ENCODE measurements at regions not wholly inside any gene's neighbourhood (a gene's known extent, or its start where the extent isn't known, plus 50 kb on each side); places are given as distances from the start of the nearest gene placed in this dataset.

DNA sequence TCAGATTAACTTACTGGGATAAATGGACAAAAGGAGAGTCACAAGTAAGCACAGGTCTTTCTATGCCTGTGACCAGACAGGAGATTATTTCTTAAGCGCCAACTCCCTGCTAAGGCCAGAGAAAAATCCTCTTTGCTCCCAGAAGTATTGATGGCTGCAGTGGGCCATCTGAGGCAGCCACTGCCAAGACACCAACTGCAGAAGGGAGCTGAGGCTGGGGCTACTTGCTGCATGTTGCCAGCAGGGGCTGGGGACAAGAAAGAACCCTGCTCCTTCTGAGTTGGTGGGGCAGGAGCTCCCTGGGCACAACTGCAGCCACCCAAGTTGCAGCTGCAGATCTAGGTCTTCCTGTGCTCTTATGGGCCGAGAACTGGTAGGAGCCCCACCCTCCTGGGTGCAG, 1075.3 kb downstream of the PCDH18 start:
- DNase-seq (ENCODE audit: low read depth in 2 of 3, low spot score in 2 of 3): no peak

- no peak for DNase-seq (ENCODE audit: low read depth in 2 of 3, low spot score in 2 of 3)
These were observed 1089.3 kb downstream of the PCDH18 start for GRCh38 chr4:136443006-136443405.

- DNase-seq (ENCODE audit: low read depth in 2 of 3, low spot score in 2 of 3): no peak
These were observed 1089.8 kb downstream of the PCDH18 start for GRCh38 chr4:136442447-136442846.

DNA sequence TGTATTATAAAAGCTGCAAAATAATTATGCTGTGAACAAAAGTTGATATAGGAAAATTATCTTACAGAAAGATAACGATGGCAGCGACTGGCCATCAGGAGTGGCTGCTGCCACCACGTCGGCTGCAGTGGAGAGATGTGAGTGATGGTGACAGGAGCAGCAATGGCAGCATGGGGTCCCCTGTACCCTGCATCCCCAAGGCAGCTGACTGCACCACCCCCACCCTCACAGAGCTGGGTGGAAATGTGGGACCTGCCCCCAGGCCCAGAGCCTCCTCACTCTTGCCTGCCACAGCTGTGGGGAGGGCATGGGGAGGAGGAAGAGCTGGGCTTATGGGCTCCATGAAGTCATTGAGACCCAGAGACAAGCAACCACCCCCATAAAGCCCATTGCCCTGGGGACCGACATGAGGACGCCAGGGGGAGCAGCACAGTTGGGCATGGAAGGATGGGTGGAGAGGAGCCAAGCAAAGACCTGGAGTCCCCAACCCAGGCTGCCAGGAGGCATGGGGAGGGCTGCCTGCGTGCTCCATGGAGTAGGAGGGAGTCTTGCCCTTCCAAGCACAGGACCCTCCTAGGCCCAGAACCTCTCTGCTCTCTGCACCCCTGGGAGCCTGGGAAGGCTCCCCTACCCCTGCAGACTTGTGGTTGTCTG, 1090.5 kb downstream of the PCDH18 start:
- no peak for DNase-seq (ENCODE audit: low read depth in 2 of 3, low spot score in 2 of 3)

- DNase-seq (ENCODE audit: low read depth in 2 of 3, low spot score in 2 of 3): no peak
These were observed 1093.6 kb downstream of the PCDH18 start for GRCh38 chr4:136438645-136439044.

GRCh38 chr4:136424052-136424451, 1108.2 kb downstream of the PCDH18 start:
- DNase-seq (ENCODE audit: low read depth in 2 of 3, low spot score in 2 of 3): no peak

GRCh38 chr4:136414981-136415380, 1117.3 kb downstream of the PCDH18 start:
- no peak for DNase-seq (ENCODE audit: low read depth in 2 of 3, low spot score in 2 of 3)

DNA sequence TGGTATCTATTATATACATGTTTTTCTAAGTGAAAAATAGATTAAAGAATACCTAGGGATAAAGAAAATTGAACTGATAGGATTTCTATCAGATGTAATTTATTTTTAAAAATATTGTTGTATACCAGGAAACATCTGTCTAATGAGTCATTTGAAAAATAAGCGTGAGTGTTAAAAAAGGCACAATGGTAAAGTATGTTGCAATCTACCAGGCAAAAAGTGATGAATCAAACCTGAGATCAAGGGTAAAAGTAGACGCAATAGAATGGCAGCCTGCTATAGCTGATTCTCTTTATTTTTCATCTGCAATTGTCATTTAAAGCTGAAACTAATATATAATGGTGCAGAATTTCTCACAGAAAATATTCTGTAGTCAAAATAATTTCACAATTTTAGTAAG, 1119.6 kb downstream of the PCDH18 start:
- no peak for DNase-seq (ENCODE audit: low read depth in 2 of 3, low spot score in 2 of 3)

DNA sequence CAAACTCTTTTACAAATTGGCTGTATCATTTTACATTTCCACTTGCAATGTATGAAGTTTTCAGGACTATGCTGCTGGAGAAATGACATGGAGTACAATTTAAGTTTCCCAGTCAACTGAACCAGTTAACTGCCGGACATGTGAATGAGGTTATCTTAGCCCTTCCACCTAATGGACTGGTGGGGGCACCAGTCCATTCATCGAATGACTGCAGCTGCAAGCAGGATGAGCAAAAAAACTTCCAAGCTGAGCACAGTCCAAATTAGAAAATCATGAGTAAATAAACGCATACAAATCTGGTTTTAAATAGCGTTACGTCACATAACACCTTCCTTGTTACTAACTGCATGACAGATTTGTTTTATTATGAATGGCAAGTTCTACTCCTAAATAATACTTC, 1131.5 kb downstream of the PCDH18 start:
- no peak for DNase-seq (ENCODE audit: low read depth in 2 of 3, low spot score in 2 of 3)

DNA sequence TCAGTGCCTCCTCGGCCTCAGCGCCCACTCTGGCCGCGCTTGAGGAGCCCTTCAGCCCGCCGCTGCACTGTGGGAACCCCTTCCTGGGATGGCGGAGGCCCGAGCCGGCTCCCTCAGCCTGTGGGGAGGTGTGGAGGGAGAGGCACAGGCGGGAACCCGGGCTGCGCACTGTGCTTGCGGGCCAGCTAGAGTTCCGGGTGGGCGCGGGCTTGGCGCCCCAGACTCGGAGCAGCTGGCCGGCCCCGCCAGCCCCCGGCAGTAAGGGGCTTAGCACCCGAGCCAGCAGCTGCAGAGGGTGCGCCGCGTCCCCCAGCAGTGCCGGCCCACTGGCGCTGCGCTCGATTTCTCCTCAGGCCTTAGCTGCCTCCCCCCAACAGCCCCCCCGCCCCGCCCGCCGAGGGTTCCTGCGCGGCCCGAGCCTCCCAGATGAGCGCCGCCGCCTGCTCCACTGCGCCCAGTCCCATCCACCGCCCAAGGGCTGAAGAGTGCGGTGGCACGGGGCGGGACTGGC, 1137.0 kb downstream of the PCDH18 start:
- DNase-seq (ENCODE audit: low read depth in 2 of 3, low spot score in 2 of 3): no peak

DNA sequence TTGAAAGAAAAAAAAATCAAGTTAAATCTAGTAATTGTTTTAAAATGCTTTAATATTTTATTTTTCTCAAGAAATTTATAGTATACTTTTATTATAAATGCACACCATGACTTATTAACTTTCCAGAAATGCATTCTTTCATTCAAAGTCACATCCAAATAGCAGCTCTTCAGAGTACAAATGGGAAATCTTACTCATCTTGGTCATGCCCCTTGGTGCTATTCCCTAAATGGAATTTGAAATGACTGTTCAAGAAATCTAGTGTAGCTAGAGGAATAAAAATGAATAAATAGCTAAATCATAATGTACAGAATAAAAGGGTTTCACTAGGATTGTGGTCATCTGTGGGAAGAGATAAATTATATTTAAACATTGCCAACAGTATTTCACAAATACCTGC, 1139.7 kb downstream of the PCDH18 start:
- DNase-seq (ENCODE audit: low read depth in 2 of 3, low spot score in 2 of 3): no peak

GRCh38 chr4:136390824-136391223, 1141.5 kb downstream of the PCDH18 start:
- no peak for DNase-seq (ENCODE audit: low read depth in 2 of 3, low spot score in 2 of 3)

- no peak for DNase-seq (ENCODE audit: low read depth in 2 of 3, low spot score in 2 of 3)
These were observed 1149.2 kb downstream of the PCDH18 start for GRCh38 chr4:136383082-136383481.

- DNase-seq (ENCODE audit: low read depth in 2 of 3, low spot score in 2 of 3): no peak
These were observed 1161.1 kb downstream of the PCDH18 start for GRCh38 chr4:136371231-136371630.

DNA sequence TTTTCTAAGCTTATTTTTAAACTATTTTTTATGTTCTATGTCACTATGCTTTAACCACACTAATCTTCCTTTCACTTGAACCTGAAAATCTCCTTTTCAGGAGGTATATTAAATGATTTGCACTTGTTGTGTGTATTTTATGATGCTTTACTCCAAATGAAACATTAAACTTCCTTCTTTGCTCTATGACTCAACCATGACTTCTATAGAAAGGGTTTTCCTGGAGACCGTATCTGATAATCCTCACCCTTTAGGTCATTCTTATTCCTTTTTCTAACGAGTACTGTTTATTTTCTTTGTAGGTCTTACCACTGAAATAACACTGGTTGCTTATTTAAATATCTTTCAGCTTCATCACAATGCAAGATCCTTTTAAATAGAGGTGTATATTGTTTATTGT, 1163.2 kb downstream of the PCDH18 start:
- DNase-seq (ENCODE audit: low read depth in 2 of 3, low spot score in 2 of 3): no peak

- no peak for DNase-seq (ENCODE audit: low read depth in 2 of 3, low spot score in 2 of 3)
These were observed 1174.7 kb downstream of the PCDH18 start for GRCh38 chr4:136357556-136357955.

GRCh38 chr4:136355970-136356369, 1176.3 kb downstream of the PCDH18 start:
- DNase-seq (ENCODE audit: low read depth in 2 of 3, low spot score in 2 of 3): no peak

DNA sequence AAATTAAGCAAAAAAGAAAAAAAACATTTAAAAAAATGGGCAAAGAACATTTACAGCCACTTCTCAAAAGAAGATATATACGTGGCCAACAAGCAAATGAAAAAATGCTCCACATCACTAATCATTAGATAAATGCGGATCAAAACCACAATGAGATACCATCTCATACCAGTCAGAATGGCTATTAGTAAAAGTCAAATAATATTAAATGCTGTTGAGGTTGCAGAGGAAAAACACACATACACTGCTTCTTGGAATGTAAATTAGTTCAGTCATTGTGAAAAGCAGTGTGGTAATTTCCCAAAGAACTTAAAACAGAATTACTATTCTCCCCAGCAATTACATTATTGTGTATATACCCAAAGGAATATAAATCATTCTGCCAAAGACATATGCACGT, 1189.0 kb downstream of the PCDH18 start:
- no peak for DNase-seq (ENCODE audit: low read depth in 2 of 3, low spot score in 2 of 3)

DNA sequence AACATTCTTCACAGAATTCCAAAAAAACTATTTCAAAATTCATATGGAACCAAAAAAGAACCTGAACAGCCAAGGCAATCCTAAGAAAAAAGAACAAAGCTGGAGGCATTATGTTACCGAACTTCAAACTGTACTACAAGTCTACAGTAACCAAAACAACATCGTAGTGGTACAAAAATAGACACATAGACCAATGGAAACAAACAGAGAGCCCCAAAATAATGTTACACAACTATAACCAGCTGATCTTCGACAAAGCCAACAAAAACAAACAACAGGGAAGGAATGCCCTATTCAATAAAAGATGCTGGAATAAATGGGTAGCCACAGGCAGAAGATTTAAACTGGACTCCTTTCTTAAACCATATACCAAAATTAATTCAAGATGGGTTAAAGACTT, 1189.6 kb downstream of the PCDH18 start:
- no peak for DNase-seq (ENCODE audit: low read depth in 2 of 3, low spot score in 2 of 3)

- no peak for DNase-seq (ENCODE audit: low read depth in 2 of 3, low spot score in 2 of 3)
These were observed 1195.1 kb downstream of the PCDH18 start for GRCh38 chr4:136337216-136337615.

- DNase-seq (ENCODE audit: low read depth in 2 of 3, low spot score in 2 of 3): no peak
These were observed 1195.8 kb downstream of the PCDH18 start for GRCh38 chr4:136336479-136336878.

DNA sequence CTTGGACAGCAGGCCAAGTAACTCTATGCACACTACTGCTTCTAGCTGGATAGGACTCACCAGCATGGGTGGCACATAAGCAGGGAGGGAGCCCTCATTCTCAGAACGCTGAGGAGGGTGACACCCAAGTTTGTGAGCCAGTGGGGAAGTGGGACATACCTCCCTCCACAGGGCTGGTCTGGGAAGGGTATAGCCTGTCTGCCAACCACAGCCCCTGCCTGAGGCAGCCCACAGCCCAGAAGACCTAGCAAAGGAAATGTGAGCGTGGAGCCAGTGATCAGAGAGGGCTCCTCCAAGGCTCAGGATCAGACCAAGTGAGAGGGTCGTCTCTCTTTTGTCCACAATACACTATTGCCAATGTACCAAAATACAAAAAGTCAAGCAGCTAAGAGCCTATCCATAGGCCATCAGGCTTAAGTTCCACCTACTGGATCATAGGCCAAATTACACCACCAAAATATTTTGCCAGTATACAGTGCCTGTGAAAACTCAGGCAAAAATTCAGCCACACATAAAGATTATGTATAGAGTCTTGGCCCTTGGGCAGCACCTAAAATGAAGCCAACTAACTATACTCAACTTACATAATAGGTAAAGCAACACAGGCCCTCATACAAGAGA, 1203.1 kb downstream of the PCDH18 start:
- no peak for DNase-seq (ENCODE audit: low read depth in 2 of 3, low spot score in 2 of 3)

GRCh38 chr4:136328131-136328530, 1204.2 kb downstream of the PCDH18 start:
- no peak for DNase-seq (ENCODE audit: low read depth in 2 of 3, low spot score in 2 of 3)

Measured in activated CD8-positive, alpha-beta memory T cell treated with anti-CD3 and anti-CD28 coated beads for 48 hours (primary cell).